Endothelial cell of umbilical vein (primary cell): ENCODE measurements at regions not wholly inside any gene's neighbourhood (a gene's known extent, or its start where the extent isn't known, plus 50 kb on each side); places are given as distances from the start of the nearest gene placed in this dataset.

Experiments used
- CTCF ChIP-seq, 2 donors: IDR thresholded peaks; 1 replicate in 1 of 2; 2 replicates in 1 of 2; pipeline ENCODE4 v1.5.1; 2011; ENCODE audit warnings: low read length in 2 of 2, mild to moderate bottlenecking in 2 of 2, moderate library complexity in 2 of 2, control low read depth in 1 of 2, inconsistent platforms in 1 of 2, low read depth in 1 of 2; ENCODE audit not compliant: insufficient read depth in 1 of 2; ENCODE audit errors: extremely low read depth in 1 of 2
- EZH2 ChIP-seq: IDR thresholded peaks from 2 replicates; pipeline ENCODE4 v1.6.1; 2012; ENCODE audit warnings: borderline replicate concordance, low read depth, mild to moderate bottlenecking, moderate library complexity, low read length, inconsistent platforms; ENCODE audit not compliant: severe bottlenecking
- FOS ChIP-seq: IDR thresholded peaks from 2 replicates; pipeline ENCODE4 v1.6.1; 2011; ENCODE audit warnings: mild to moderate bottlenecking, low read length, moderate library complexity, borderline replicate concordance; ENCODE audit not compliant: insufficient read depth
- GATA2 ChIP-seq: IDR thresholded peaks from 2 replicates; pipeline ENCODE4 v1.7.0; 2011; ENCODE audit warnings: low read depth, mild to moderate bottlenecking, moderate library complexity, mixed read lengths, low read length; ENCODE audit not compliant: insufficient read length, insufficient read depth
- JUN ChIP-seq: IDR thresholded peaks from 2 replicates; pipeline ENCODE4 v1.6.1; 2011; ENCODE audit warnings: borderline replicate concordance, low read depth; ENCODE audit not compliant: insufficient read length, insufficient read depth
- MAX ChIP-seq: IDR thresholded peaks from 2 replicates; pipeline ENCODE4 v1.6.1; 2011; ENCODE audit not compliant: insufficient read depth, insufficient read length
- MYC ChIP-seq: IDR thresholded peaks from one replicate; pipeline ENCODE4 v1.6.1; 2011; ENCODE audit warnings: mild to moderate bottlenecking, low read depth, low read length
- POLR2A ChIP-seq: IDR thresholded peaks from 2 replicates; pipeline ENCODE4 v1.6.1; 2012; ENCODE audit warnings: low read depth, mild to moderate bottlenecking, control low read depth, low read length
- POLR2AphosphoS5 ChIP-seq: IDR thresholded peaks from 2 replicates; pipeline ENCODE4 v1.6.1; 2012; ENCODE audit warnings: low read depth, mild to moderate bottlenecking, control low read depth, low read length, moderate library complexity; ENCODE audit not compliant: insufficient read depth

DNA sequence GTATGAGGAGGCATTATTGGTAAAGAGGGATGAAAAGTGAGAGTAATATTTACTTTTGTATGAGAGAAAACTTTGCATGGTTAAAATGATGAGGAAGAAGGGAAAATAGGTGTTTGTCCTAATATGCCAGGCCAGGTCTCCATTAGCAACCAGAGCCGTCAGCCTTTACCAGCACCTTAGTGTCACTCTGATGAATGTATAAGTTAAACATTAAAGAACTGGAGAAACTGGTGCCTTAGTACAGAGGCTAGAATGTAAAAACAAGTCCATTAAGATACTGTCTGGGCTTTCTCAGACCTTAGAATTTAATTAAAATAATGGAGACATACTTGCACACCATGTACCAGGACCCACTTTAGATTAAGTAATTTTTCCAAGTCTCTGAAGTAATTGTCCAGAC is 222.3 kb downstream of the FAM47A start:
- TF ChIP-seq POLR2A = no peak
- no peak for TF ChIP-seq CTCF (IDR thresholded peaks at IDR 0.05; ENCODE audit: extremely low read depth in 1 of 2, insufficient read depth in 1 of 2, low read depth in 1 of 2, low read length in 2 of 2)
- no peak for TF ChIP-seq MAX
- no peak for TF ChIP-seq JUN
- TF ChIP-seq EZH2 = no peak
- no peak for TF ChIP-seq POLR2AphosphoS5
- no peak for TF ChIP-seq MYC
- no peak for TF ChIP-seq FOS
- no peak for TF ChIP-seq GATA2
